Left ventricle myocardium inferior (tissue), 1 donor: ENCODE measurements at regions not wholly inside any gene's neighbourhood (a gene's known extent, or its start where the extent isn't known, plus 50 kb on each side); places are given as distances from the start of the nearest gene placed in this dataset.

Experiments
- DNase-seq: peaks from one replicate; pipeline ENCODE4 v3.0.0-alpha.2; 2020
- H3K27ac ChIP-seq: fragments of 200-600 bp; replicated peaks from 2 replicates; pipeline ENCODE4 v1.8.0; 2021
- H3K27me3 ChIP-seq: fragments of 200-600 bp; 2 replicates; pipeline ENCODE4 v1.8.0; 2021; ENCODE audit warnings: low read depth
- H3K36me3 ChIP-seq: fragments of 200-600 bp; 2 replicates; pipeline ENCODE4 v1.8.0; 2021
- H3K4me1 ChIP-seq: fragments of 200-600 bp; 2 replicates; pipeline ENCODE4 v1.8.0; 2021
- H3K4me3 ChIP-seq: fragments of 200-600 bp; 2 replicates; pipeline ENCODE4 v1.8.0; 2021; ENCODE audit warnings: mild to moderate bottlenecking, moderate library complexity
- H3K9me3 ChIP-seq: fragments of 200-600 bp; replicated peaks from 2 replicates; pipeline ENCODE4 v1.8.0; 2021
- intact Hi-C: fragments of 100-400 bp; cut with micrococcal nuclease; formaldehyde crosslinking; loops from one replicate; pipeline ENCODE4 v1.11.0; 2022
- TF ChIP-seq, protein P1 (sequence below): fragments of 200-600 bp; IDR thresholded peaks from 2 replicates; pipeline ENCODE4 v1.8.0; 2021; ENCODE audit warnings: antibody characterized with exemption, mild to moderate bottlenecking, borderline replicate concordance
- donor health status: DM: no; HTN: yes; CAD: no; lungs with severe emphysema.

DNA sequence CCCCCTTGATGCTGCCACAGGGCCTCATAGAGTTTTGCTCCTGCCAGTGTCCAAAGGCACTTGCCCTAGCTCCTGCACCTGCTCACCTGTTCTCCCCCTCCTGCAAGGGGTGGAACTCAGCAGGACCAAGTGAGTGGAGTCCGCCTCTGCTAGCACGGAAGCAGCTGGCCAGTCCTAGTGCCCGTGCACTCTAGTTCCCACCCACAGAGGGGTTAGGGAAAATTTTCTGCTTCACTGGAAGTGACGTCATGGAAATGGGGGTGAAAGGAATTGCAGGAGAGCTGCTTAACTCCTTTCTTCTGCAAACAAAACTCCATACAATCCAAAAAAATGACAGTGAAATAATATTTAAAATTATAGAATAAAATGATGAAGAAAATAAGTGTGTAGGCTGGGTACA, 609.7 kb upstream of the SLITRK1 start:
- intact Hi-C loops, result no loop called here
- TF ChIP-seq, protein P1, sequence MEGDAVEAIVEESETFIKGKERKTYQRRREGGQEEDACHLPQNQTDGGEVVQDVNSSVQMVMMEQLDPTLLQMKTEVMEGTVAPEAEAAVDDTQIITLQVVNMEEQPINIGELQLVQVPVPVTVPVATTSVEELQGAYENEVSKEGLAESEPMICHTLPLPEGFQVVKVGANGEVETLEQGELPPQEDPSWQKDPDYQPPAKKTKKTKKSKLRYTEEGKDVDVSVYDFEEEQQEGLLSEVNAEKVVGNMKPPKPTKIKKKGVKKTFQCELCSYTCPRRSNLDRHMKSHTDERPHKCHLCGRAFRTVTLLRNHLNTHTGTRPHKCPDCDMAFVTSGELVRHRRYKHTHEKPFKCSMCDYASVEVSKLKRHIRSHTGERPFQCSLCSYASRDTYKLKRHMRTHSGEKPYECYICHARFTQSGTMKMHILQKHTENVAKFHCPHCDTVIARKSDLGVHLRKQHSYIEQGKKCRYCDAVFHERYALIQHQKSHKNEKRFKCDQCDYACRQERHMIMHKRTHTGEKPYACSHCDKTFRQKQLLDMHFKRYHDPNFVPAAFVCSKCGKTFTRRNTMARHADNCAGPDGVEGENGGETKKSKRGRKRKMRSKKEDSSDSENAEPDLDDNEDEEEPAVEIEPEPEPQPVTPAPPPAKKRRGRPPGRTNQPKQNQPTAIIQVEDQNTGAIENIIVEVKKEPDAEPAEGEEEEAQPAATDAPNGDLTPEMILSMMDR, result no peak
- no peaks in the 10 kb centered on the region for H3K36me3 ChIP-seq

DNA sequence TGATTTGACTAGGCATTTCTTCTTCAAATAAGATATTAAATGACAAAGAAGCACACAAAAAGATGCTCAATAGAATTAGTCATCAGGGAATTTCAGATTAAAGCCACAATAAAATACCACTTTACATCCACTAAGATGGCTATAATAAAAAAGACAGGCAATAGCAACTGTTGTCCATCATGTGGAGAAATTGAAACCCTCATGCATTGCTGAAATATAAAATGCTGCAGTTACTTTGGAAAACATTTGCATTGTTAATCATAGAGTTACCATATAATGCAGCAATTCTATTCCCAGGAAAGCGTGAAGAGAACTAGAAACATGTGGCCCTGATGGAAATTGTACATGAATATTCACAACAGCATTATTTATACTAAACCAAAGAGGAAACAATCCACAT, 605.5 kb upstream of the SLITRK1 start:
- intact Hi-C loops, result no loop called here
- Histone ChIP-seq H3K4me3 (no peak overlapping the region), H3K27me3 (no peaks in the 10 kb centered on the region), H3K4me1 (no peaks in the 10 kb centered on the region), H3K9me3 (peaks cover 4% of the 10 kb centered on the region), H3K36me3 (no peaks in the 10 kb centered on the region), H3K27ac (no peak overlapping the region)
- TF ChIP-seq, protein P1, result no peak
- DNase-seq, result no peak

More for the DNA sequence above, 609.7 kb upstream of the SLITRK1 start:
- Histone ChIP-seq H3K27me3 (no peaks in the 10 kb centered on the region), H3K27ac (no peak overlapping the region), H3K4me3 (no peak overlapping the region), H3K4me1 (no peaks in the 10 kb centered on the region), H3K9me3 (no peaks in the 10 kb centered on the region)
- no peak for DNase-seq

DNA sequence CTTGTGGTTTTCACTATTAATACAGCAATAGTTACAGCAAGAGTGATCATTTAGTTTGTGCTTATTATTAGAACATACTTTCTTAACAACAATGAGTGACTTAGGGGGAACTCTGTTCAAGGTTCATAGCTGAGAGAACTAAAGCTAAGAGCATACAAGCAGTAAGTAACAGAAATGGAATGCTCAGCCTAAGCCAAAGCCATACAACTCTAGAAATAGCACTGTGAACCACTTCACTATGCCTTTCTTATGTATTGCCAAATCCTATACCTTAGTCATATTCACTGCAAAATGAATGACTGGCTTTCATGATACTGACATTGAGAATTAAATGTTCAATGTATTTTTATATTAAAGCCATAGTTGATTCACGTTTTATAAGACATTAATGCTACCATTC, 599.7 kb upstream of the SLITRK1 start:
- DNase-seq, result no peak
- no peaks in the 10 kb centered on the region for H3K27me3 ChIP-seq
- H3K4me3 ChIP-seq, result no peak overlapping the region
- H3K27ac ChIP-seq, result no peak overlapping the region
- H3K36me3 ChIP-seq, result no peaks in the 10 kb centered on the region
- intact Hi-C loops, result no loop called here
- H3K9me3 ChIP-seq, result peaks cover 8% of the 10 kb centered on the region
- TF ChIP-seq, protein P1, result no peak
- no peaks in the 10 kb centered on the region for H3K4me1 ChIP-seq

DNA sequence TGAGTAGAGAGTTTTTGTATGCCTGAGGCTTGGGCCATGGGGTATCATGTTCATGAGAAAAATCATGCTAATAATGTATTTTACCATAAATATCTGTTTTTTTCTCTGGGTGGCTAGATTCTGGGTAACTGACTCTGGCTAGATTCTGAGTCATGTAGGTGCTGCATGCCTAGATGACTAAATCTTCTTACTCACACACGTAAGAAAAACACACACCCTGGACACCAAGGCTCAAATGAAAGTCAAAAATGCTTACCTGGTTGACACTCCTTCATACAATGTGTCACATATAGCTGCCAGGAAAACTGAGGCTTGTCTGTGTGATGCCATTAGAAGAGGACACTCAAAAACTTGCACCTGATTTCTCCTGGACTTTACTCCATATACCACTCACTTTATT, 597.4 kb upstream of the SLITRK1 start:
- Histone ChIP-seq H3K4me1 (no peaks in the 10 kb centered on the region), H3K36me3 (no peaks in the 10 kb centered on the region), H3K27ac (no peak overlapping the region), H3K9me3 (peaks cover 23% of the 10 kb centered on the region), H3K27me3 (no peaks in the 10 kb centered on the region), H3K4me3 (no peak overlapping the region)
- intact Hi-C loops, result no loop called here
- no peak for DNase-seq
- TF ChIP-seq, protein P1, result no peak

DNA sequence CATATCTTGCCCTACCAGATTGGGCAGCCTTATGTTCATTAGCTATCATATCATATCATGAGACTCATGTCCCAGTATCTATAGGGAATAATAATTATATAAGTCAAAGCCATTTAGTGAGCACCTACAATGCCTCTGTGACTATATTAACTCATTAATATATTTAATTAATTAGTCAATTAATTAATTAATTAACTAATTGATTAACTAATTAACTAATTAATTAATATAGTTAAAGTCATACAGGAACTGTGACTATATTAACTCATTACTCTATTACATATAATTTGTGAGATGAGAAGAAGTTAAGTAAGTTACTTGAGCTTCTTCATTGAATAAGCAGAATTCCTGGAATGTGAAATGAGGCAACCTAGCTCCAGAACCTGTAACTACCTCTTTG, 588.3 kb upstream of the SLITRK1 start:
- Histone ChIP-seq H3K36me3 (no peaks in the 10 kb centered on the region), H3K9me3 (peaks cover 29% of the 10 kb centered on the region), H3K4me3 (no peak overlapping the region), H3K27ac (no peak overlapping the region), H3K4me1 (no peaks in the 10 kb centered on the region), H3K27me3 (no peaks in the 10 kb centered on the region)
- no peak for DNase-seq
- TF ChIP-seq, protein P1, result no peak
- intact Hi-C loops, result no loop called here

DNA sequence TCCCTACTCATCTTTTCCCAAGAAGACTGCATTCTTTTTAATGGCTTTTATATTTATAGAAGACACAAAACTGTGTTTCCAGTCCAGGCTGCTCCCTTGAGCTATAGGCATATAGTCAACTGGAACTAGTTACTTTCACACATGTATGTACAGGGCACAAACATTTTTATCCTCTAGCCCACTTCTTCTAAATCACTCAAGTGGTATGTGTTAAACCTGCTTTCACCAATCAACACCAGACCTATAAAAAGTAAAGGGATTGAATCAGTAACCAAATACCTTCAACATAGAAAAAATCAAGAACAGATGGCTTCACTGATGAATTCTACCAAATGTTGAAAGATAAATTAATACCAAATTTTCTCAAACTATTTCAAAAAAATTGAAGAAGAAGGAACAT, 584.2 kb upstream of the SLITRK1 start:
- H3K27me3 ChIP-seq, result no peaks in the 10 kb centered on the region
- TF ChIP-seq, protein P1, result no peak

More for the DNA sequence above, 584.2 kb upstream of the SLITRK1 start:
- intact Hi-C loops, result no loop called here
- Histone ChIP-seq H3K27ac (no peak overlapping the region), H3K9me3 (peaks cover 17% of the 10 kb centered on the region), H3K4me1 (no peaks in the 10 kb centered on the region), H3K4me3 (no peak overlapping the region), H3K36me3 (no peaks in the 10 kb centered on the region)
- DNase-seq, result no peak
